Activated naive CD4-positive, alpha-beta T cell treated with anti-CD3 and anti-CD28 coated beads for 36 hours (primary cell): ENCODE measurements at regions not wholly inside any gene's neighbourhood (a gene's known extent, or its start where the extent isn't known, plus 50 kb on each side); places are given as distances from the start of the nearest gene placed in this dataset.

Experiments
- CTCF ChIA-PET: fragments of 350-600 bp; sonication (Branson Sonifier 250); formaldehyde crosslinking; loops from one replicate; lab custom pipeline; 2021; ENCODE audit warnings: antibody characterized with exemption; lab: Charles Lee
- DNase-seq: peaks from one replicate; pipeline ENCODE4 v3.0.0-alpha.2; 2020
- H3K27ac Mint-ChIP-seq: one replicate; pipeline ENCODE4 v1.8.0; 2021; ENCODE audit warnings: mild to moderate bottlenecking, mixed read lengths
- H3K27me3 Mint-ChIP-seq: one replicate; pipeline ENCODE4 v1.8.0; 2021; ENCODE audit warnings: low read depth, mixed read lengths
- H3K36me3 Mint-ChIP-seq: one replicate; pipeline ENCODE4 v1.8.0; 2021; ENCODE audit warnings: low read depth, mixed read lengths
- H3K4me1 Mint-ChIP-seq: one replicate; pipeline ENCODE4 v1.8.0; 2021; ENCODE audit warnings: low read depth, mixed read lengths
- H3K4me3 Mint-ChIP-seq: one replicate; pipeline ENCODE4 v1.8.0; 2021; ENCODE audit warnings: mild to moderate bottlenecking, moderate library complexity, mixed read lengths
- H3K9me3 Mint-ChIP-seq: one replicate; pipeline ENCODE4 v1.8.0; 2021; ENCODE audit warnings: mixed read lengths
- intact Hi-C: fragments of 100-400 bp; cut with micrococcal nuclease; formaldehyde crosslinking; loops from one replicate; pipeline ENCODE4 v1.15.1; 2023

GRCh38 chr5:4230471-4230785, 634.8 kb downstream of the IRX1 start:
- DNase-seq, result no peak
- intact Hi-C loops, result no loop called here
- CTCF ChIA-PET, result no interaction called here
- H3K4me3 Mint-ChIP-seq, result no peak overlapping the region
- H3K9me3 Mint-ChIP-seq, result peaks cover 16% of the 10 kb centered on the region
- H3K27me3 Mint-ChIP-seq, result no peaks in the 10 kb centered on the region
- H3K27ac Mint-ChIP-seq, result no peak overlapping the region
- no peaks in the 10 kb centered on the region for H3K36me3 Mint-ChIP-seq
- H3K4me1 Mint-ChIP-seq, result no peaks in the 10 kb centered on the region

GRCh38 chr5:4230786-4231641, 635.4 kb downstream of the IRX1 start:
- H3K27me3 Mint-ChIP-seq, result no peaks in the 10 kb centered on the region
- peaks cover 18% of the 10 kb centered on the region for H3K9me3 Mint-ChIP-seq
- CTCF ChIA-PET, result no interaction called here
- no peak overlapping the region for H3K27ac Mint-ChIP-seq
- no peak overlapping the region for H3K4me3 Mint-ChIP-seq
- no peaks in the 10 kb centered on the region for H3K36me3 Mint-ChIP-seq
- intact Hi-C loops, result no loop called here
- no peak for DNase-seq
- no peaks in the 10 kb centered on the region for H3K4me1 Mint-ChIP-seq

- no peak overlapping the region for H3K27ac Mint-ChIP-seq
- intact Hi-C loops, result no loop called here
Observed at GRCh38 chr5:4232084-4232483, 636.5 kb downstream of the IRX1 start.

GRCh38 chr5:4233671-4234070, 638.0 kb downstream of the IRX1 start:
- intact Hi-C loops, result no loop called here
- no peak for DNase-seq
- CTCF ChIA-PET, result no interaction called here
- Mint-ChIP-seq H3K27ac (no peak overlapping the region), H3K4me3 (no peak overlapping the region), H3K27me3 (no peaks in the 10 kb centered on the region), H3K4me1 (no peaks in the 10 kb centered on the region), H3K36me3 (no peaks in the 10 kb centered on the region), H3K9me3 (peaks cover 21% of the 10 kb centered on the region)

More at GRCh38 chr5:4232084-4232483, 636.5 kb downstream of the IRX1 start:
- Mint-ChIP-seq H3K4me3 (no peak overlapping the region), H3K4me1 (no peaks in the 10 kb centered on the region), H3K36me3 (no peaks in the 10 kb centered on the region), H3K9me3 (peaks cover 18% of the 10 kb centered on the region), H3K27me3 (no peaks in the 10 kb centered on the region)
- DNase-seq, result no peak
- CTCF ChIA-PET, result no interaction called here

GRCh38 chr5:4243479-4244264, 648.0 kb downstream of the IRX1 start:
- no peaks in the 10 kb centered on the region for H3K36me3 Mint-ChIP-seq
- CTCF ChIA-PET, result no interaction called here
- DNase-seq, result no peak
- intact Hi-C loops, result no loop called here
- H3K27me3 Mint-ChIP-seq, result peaks cover 2% of the 10 kb centered on the region
- no peaks in the 10 kb centered on the region for H3K4me1 Mint-ChIP-seq
- no peak overlapping the region for H3K27ac Mint-ChIP-seq
- no peaks in the 10 kb centered on the region for H3K9me3 Mint-ChIP-seq
- H3K4me3 Mint-ChIP-seq, result no peak overlapping the region

GRCh38 chr5:4244306-4244705, 648.7 kb downstream of the IRX1 start:
- peaks cover 2% of the 10 kb centered on the region for H3K27me3 Mint-ChIP-seq

GRCh38 chr5:4245076-4245475, 649.4 kb downstream of the IRX1 start:
- Mint-ChIP-seq H3K27me3 (peaks cover 2% of the 10 kb centered on the region), H3K4me3 (no peak overlapping the region), H3K36me3 (no peaks in the 10 kb centered on the region), H3K27ac (no peak overlapping the region), H3K9me3 (peaks cover 1% of the 10 kb centered on the region), H3K4me1 (no peaks in the 10 kb centered on the region)
- CTCF ChIA-PET, result no interaction called here
- intact Hi-C loops, result no loop called here
- DNase-seq, result no peak

More at GRCh38 chr5:4244306-4244705, 648.7 kb downstream of the IRX1 start:
- Mint-ChIP-seq H3K4me1 (no peaks in the 10 kb centered on the region), H3K9me3 (no peaks in the 10 kb centered on the region), H3K36me3 (no peaks in the 10 kb centered on the region), H3K4me3 (no peak overlapping the region), H3K27ac (no peak overlapping the region)
- intact Hi-C loops, result no loop called here
- CTCF ChIA-PET, result no interaction called here
- DNase-seq, result no peak

GRCh38 chr5:4245511-4245910, 649.9 kb downstream of the IRX1 start:
- CTCF ChIA-PET, result no interaction called here

GRCh38 chr5:4246447-4246846, 650.8 kb downstream of the IRX1 start:
- no peak overlapping the region for H3K27ac Mint-ChIP-seq
- intact Hi-C loops, result no loop called here
- peaks cover 1% of the 10 kb centered on the region for H3K9me3 Mint-ChIP-seq
- no peaks in the 10 kb centered on the region for H3K4me1 Mint-ChIP-seq
- H3K4me3 Mint-ChIP-seq, result no peak overlapping the region
- CTCF ChIA-PET, result no interaction called here
- DNase-seq, result no peak
- H3K27me3 Mint-ChIP-seq, result peaks cover 2% of the 10 kb centered on the region
- H3K36me3 Mint-ChIP-seq, result no peaks in the 10 kb centered on the region

More at GRCh38 chr5:4245511-4245910, 649.9 kb downstream of the IRX1 start:
- Mint-ChIP-seq H3K9me3 (peaks cover 1% of the 10 kb centered on the region), H3K27me3 (peaks cover 2% of the 10 kb centered on the region), H3K36me3 (no peaks in the 10 kb centered on the region), H3K27ac (no peak overlapping the region), H3K4me3 (no peak overlapping the region), H3K4me1 (no peaks in the 10 kb centered on the region)
- no peak for DNase-seq
- intact Hi-C loops, result no loop called here

GRCh38 chr5:4250254-4250653, 654.6 kb downstream of the IRX1 start:
- H3K36me3 Mint-ChIP-seq, result no peaks in the 10 kb centered on the region
- intact Hi-C loops, result no loop called here
- CTCF ChIA-PET, result no interaction called here

GRCh38 chr5:4252385-4252784, 656.8 kb downstream of the IRX1 start:
- no peaks in the 10 kb centered on the region for H3K27me3 Mint-ChIP-seq
- H3K9me3 Mint-ChIP-seq, result peaks cover 4% of the 10 kb centered on the region
- intact Hi-C loops, result no loop called here
- no peak overlapping the region for H3K4me3 Mint-ChIP-seq
- H3K36me3 Mint-ChIP-seq, result no peaks in the 10 kb centered on the region
- H3K4me1 Mint-ChIP-seq, result no peaks in the 10 kb centered on the region
- no peak overlapping the region for H3K27ac Mint-ChIP-seq
- no peak for DNase-seq
- CTCF ChIA-PET, result no interaction called here

More at GRCh38 chr5:4250254-4250653, 654.6 kb downstream of the IRX1 start:
- Mint-ChIP-seq H3K27ac (no peak overlapping the region), H3K27me3 (no peaks in the 10 kb centered on the region), H3K4me3 (no peak overlapping the region), H3K4me1 (no peaks in the 10 kb centered on the region), H3K9me3 (peaks cover 4% of the 10 kb centered on the region)
- DNase-seq, result no peak

GRCh38 chr5:4254736-4255135, 659.1 kb downstream of the IRX1 start:
- Mint-ChIP-seq H3K4me1 (no peaks in the 10 kb centered on the region), H3K36me3 (no peaks in the 10 kb centered on the region), H3K27ac (no peak overlapping the region), H3K9me3 (peaks cover 2% of the 10 kb centered on the region), H3K27me3 (no peaks in the 10 kb centered on the region), H3K4me3 (no peak overlapping the region)
- no peak for DNase-seq
- intact Hi-C loops, result no loop called here
- CTCF ChIA-PET, result no interaction called here

GRCh38 chr5:4255441-4255840, 659.8 kb downstream of the IRX1 start:
- H3K4me3 Mint-ChIP-seq, result no peak overlapping the region
- intact Hi-C loops, result no loop called here
- peaks cover 2% of the 10 kb centered on the region for H3K9me3 Mint-ChIP-seq
- no peaks in the 10 kb centered on the region for H3K4me1 Mint-ChIP-seq
- no peak overlapping the region for H3K27ac Mint-ChIP-seq
- no peak for DNase-seq
- H3K36me3 Mint-ChIP-seq, result no peaks in the 10 kb centered on the region
- CTCF ChIA-PET, result no interaction called here
- H3K27me3 Mint-ChIP-seq, result no peaks in the 10 kb centered on the region
